ENCODE measurements at regions not wholly inside any gene's neighbourhood (a gene's known extent, or its start where the extent isn't known, plus 50 kb on each side); places are given as distances from the start of the nearest gene placed in this dataset.

GRCh38 chr11:45398325-45398724 lies 112.2 kb upstream of the SYT13 start:
- Histone ChIP-seq H3K27me3 (ENCODE audit: insufficient read depth, low read length) (peaks cover 3% of the 10 kb centered on the region; the same call in 1 of the 2 replicates), H3K4me1 (ENCODE audit: insufficient read depth, low read length, severe bottlenecking) (no peaks in the 10 kb centered on the region), H3K36me3 (ENCODE audit: insufficient read depth, low read length) (no peaks in the 10 kb centered on the region), H3K4me2 (ENCODE audit: low read length) (no peak overlapping the region), H3K9ac (ENCODE audit: low read length) (no peak overlapping the region), H3K27ac (ENCODE audit: low read depth, low read length, poor library complexity, severe bottlenecking) (no peak overlapping the region), H2AFZ (ENCODE audit: low read length) (no peak overlapping the region), H3K9me3 (ENCODE audit: low read length) (no peaks in the 10 kb centered on the region), H3K9me2 (ENCODE audit: low read depth, low read length) (no peaks in the 10 kb centered on the region), H3K4me3 (ENCODE audit: low read depth, low read length, poor library complexity, severe bottlenecking) (no peak overlapping the region), H3F3A (ENCODE audit: insufficient read depth, low read length) (no peaks in the 10 kb centered on the region), H4K20me1 (ENCODE audit: insufficient read depth, low read length) (no peaks in the 10 kb centered on the region), H3K79me2 (ENCODE audit: insufficient read depth, low read length) (no peaks in the 10 kb centered on the region)
- TF ChIP-seq CTCF (IDR thresholded peaks at IDR 0.05; ENCODE audit: low read length) (no peak), EZH2 (IDR thresholded peaks at IDR 0.05; ENCODE audit: borderline replicate concordance, low read length) (no peak)

GRCh38 chr11:45396394-45396793 lies 110.3 kb upstream of the SYT13 start:
- no peak overlapping the region for H2AFZ ChIP-seq (ENCODE audit: low read length)
- H3K27me3 ChIP-seq (ENCODE audit: insufficient read depth, low read length), result peaks cover 3% of the 10 kb centered on the region; the same call in 1 of the 2 replicates

GRCh38 chr11:45395947-45396346 lies 109.8 kb upstream of the SYT13 start:
- H3K27me3 ChIP-seq (ENCODE audit: insufficient read depth, low read length), result peaks cover 3% of the 10 kb centered on the region; the same call in 1 of the 2 replicates
- H3K4me3 ChIP-seq (ENCODE audit: low read depth, low read length, poor library complexity, severe bottlenecking), result no peak overlapping the region
- H3K4me2 ChIP-seq (ENCODE audit: low read length), result no peak overlapping the region
- no peaks in the 10 kb centered on the region for H3K9me3 ChIP-seq (ENCODE audit: low read length)
- H3K9ac ChIP-seq (ENCODE audit: low read length), result no peak overlapping the region
- no peaks in the 10 kb centered on the region for H3K79me2 ChIP-seq (ENCODE audit: insufficient read depth, low read length)
- H3K9me2 ChIP-seq (ENCODE audit: low read depth, low read length), result no peaks in the 10 kb centered on the region
- TF ChIP-seq CTCF (IDR thresholded peaks at IDR 0.05; ENCODE audit: low read length), result no peak
- TF ChIP-seq EZH2 (IDR thresholded peaks at IDR 0.05; ENCODE audit: borderline replicate concordance, low read length), result no peak
- no peaks in the 10 kb centered on the region for H3K36me3 ChIP-seq (ENCODE audit: insufficient read depth, low read length)
- H3K27ac ChIP-seq (ENCODE audit: low read depth, low read length, poor library complexity, severe bottlenecking), result no peak overlapping the region
- H4K20me1 ChIP-seq (ENCODE audit: insufficient read depth, low read length), result no peaks in the 10 kb centered on the region
- H2AFZ ChIP-seq (ENCODE audit: low read length), result no peak overlapping the region
- no peaks in the 10 kb centered on the region for H3F3A ChIP-seq (ENCODE audit: insufficient read depth, low read length)
- no peaks in the 10 kb centered on the region for H3K4me1 ChIP-seq (ENCODE audit: insufficient read depth, low read length, severe bottlenecking)

More at GRCh38 chr11:45396394-45396793, 110.3 kb upstream of the SYT13 start:
- Histone ChIP-seq H4K20me1 (ENCODE audit: insufficient read depth, low read length) (no peaks in the 10 kb centered on the region), H3K9ac (ENCODE audit: low read length) (no peak overlapping the region), H3K36me3 (ENCODE audit: insufficient read depth, low read length) (no peaks in the 10 kb centered on the region), H3K27ac (ENCODE audit: low read depth, low read length, poor library complexity, severe bottlenecking) (no peak overlapping the region), H3K9me3 (ENCODE audit: low read length) (no peaks in the 10 kb centered on the region), H3F3A (ENCODE audit: insufficient read depth, low read length) (no peaks in the 10 kb centered on the region), H3K9me2 (ENCODE audit: low read depth, low read length) (no peaks in the 10 kb centered on the region), H3K79me2 (ENCODE audit: insufficient read depth, low read length) (no peaks in the 10 kb centered on the region), H3K4me3 (ENCODE audit: low read depth, low read length, poor library complexity, severe bottlenecking) (no peak overlapping the region), H3K4me2 (ENCODE audit: low read length) (no peak overlapping the region), H3K4me1 (ENCODE audit: insufficient read depth, low read length, severe bottlenecking) (no peaks in the 10 kb centered on the region)
- TF ChIP-seq CTCF (IDR thresholded peaks at IDR 0.05; ENCODE audit: low read length), result no peak
- no peak for TF ChIP-seq EZH2 (IDR thresholded peaks at IDR 0.05; ENCODE audit: borderline replicate concordance, low read length)
